Effector CD8-positive, alpha-beta T cell (primary cell): ENCODE measurements at regions not wholly inside any gene's neighbourhood (a gene's known extent, or its start where the extent isn't known, plus 50 kb on each side); places are given as distances from the start of the nearest gene placed in this dataset.
"Not testable (repeated sequence)": the region's sequence is repeated elsewhere in the genome, so short reads cannot be mapped to it uniquely, and the experiment has no call there.

ENCODE experiments used
- DNase-seq: peaks from one replicate; lab custom pipeline; 2025; lab: John Stamatoyannopoulos, UW

GRCh38 chr10:8778713-8779112, 724.2 kb downstream of the GATA3 start:
- no peak for DNase-seq

GRCh38 chr10:8787649-8788048, 733.2 kb downstream of the GATA3 start:
- no peak for DNase-seq

GRCh38 chr10:8790390-8790789, 735.9 kb downstream of the GATA3 start:
- DNase-seq = no peak

GRCh38 chr10:8794860-8795259, 740.4 kb downstream of the GATA3 start:
- DNase-seq = no peak

- DNase-seq = no peak
Measured at GRCh38 chr10:8800426-8800825, 745.9 kb downstream of the GATA3 start.

GRCh38 chr10:8803992-8804391, 749.5 kb downstream of the GATA3 start:
- no peak for DNase-seq

GRCh38 chr10:8810677-8811076, 756.2 kb downstream of the GATA3 start:
- no peak for DNase-seq

- no peak for DNase-seq
Measured at GRCh38 chr10:8811201-8811600, 756.7 kb downstream of the GATA3 start.

GRCh38 chr10:8815969-8816368, 761.5 kb downstream of the GATA3 start:
- no peak for DNase-seq

GRCh38 chr10:8817299-8817698, 762.8 kb downstream of the GATA3 start:
- DNase-seq = no peak

GRCh38 chr10:8825611-8826010, 771.1 kb downstream of the GATA3 start:
- DNase-seq = no peak

GRCh38 chr10:8829592-8829991, 775.1 kb downstream of the GATA3 start:
- no peak for DNase-seq

GRCh38 chr10:8830048-8830447, 775.6 kb downstream of the GATA3 start:
- DNase-seq = no peak

- no peak for DNase-seq
Measured at GRCh38 chr10:8830876-8831275, 776.4 kb downstream of the GATA3 start.

GRCh38 chr10:8835453-8836167, 781.1 kb downstream of the GATA3 start:
- no peak for DNase-seq

- no peak for DNase-seq
Measured at GRCh38 chr10:8840356-8840755, 785.9 kb downstream of the GATA3 start.

GRCh38 chr10:8844141-8844540, 789.7 kb downstream of the GATA3 start:
- DNase-seq = no peak

- DNase-seq = no peak
Measured at GRCh38 chr10:8852546-8852945, 798.1 kb downstream of the GATA3 start.

GRCh38 chr10:8853048-8853447, 798.6 kb downstream of the GATA3 start:
- no peak for DNase-seq

GRCh38 chr10:8868924-8869323, 814.4 kb downstream of the GATA3 start:
- not testable (repeated sequence) for DNase-seq

GRCh38 chr10:8873310-8873709, 818.8 kb downstream of the GATA3 start:
- DNase-seq = no peak

GRCh38 chr10:8874268-8874667, 819.8 kb downstream of the GATA3 start:
- no peak for DNase-seq

GRCh38 chr10:8874972-8875371, 820.5 kb downstream of the GATA3 start:
- no peak for DNase-seq

- DNase-seq = no peak
Measured at GRCh38 chr10:8876171-8876570, 821.7 kb downstream of the GATA3 start.
